ENCODE measurements at regions not wholly inside any gene's neighbourhood (a gene's known extent, or its start where the extent isn't known, plus 50 kb on each side); places are given as distances from the start of the nearest gene placed in this dataset.

DNA sequence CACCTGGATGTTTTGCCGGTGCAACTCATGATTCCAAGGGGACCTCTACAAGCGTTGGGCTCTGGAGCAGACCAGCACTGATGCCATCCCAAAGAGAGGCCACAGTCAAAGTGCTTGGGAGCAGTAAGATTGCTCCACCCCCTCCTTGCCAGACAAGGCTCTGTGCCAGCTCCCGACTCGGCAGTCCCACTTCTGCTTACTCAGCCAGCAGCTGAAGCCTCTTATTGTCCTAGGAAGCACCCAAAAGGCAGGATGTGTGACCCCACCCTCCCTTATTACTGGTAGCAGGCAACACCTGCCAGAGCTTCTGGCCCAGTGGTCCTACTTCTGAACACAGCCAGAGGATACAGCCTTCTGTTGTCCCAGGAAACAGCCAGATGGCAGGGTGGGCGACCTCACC, 614.2 kb downstream of the TENT5A start:
- DNase-seq (ENCODE audit: low read depth) = no peak
- no peak overlapping the region for H3K4me3 ChIP-seq (ENCODE audit: low read depth, low read length)
- TF ChIP-seq, protein P1, sequence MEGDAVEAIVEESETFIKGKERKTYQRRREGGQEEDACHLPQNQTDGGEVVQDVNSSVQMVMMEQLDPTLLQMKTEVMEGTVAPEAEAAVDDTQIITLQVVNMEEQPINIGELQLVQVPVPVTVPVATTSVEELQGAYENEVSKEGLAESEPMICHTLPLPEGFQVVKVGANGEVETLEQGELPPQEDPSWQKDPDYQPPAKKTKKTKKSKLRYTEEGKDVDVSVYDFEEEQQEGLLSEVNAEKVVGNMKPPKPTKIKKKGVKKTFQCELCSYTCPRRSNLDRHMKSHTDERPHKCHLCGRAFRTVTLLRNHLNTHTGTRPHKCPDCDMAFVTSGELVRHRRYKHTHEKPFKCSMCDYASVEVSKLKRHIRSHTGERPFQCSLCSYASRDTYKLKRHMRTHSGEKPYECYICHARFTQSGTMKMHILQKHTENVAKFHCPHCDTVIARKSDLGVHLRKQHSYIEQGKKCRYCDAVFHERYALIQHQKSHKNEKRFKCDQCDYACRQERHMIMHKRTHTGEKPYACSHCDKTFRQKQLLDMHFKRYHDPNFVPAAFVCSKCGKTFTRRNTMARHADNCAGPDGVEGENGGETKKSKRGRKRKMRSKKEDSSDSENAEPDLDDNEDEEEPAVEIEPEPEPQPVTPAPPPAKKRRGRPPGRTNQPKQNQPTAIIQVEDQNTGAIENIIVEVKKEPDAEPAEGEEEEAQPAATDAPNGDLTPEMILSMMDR (IDR thresholded peaks at IDR 0.05; ENCODE audit: insufficient read depth, low read depth, low read length, missing control alignments) = no peak

DNA sequence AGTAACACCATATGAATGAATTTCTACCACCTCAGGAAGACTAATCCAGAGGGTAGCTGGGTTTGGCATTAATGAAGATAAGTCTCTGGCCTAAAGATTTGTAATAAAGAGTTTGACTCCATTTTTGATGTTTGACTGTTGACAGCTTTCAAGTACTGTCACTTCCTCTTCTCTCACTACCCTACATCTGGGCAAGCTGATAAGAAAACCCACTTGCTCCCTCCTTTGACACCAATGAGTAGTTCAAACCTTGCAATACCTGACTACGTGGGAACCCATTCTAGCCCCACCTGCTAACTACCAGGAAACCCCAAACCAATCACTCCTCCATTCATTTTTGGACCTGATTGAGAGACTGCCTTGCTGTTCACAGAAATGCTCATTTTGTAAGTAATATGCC, 621.5 kb downstream of the TENT5A start:
- H3K4me3 ChIP-seq (ENCODE audit: low read depth, low read length) = no peak overlapping the region
- no peak for DNase-seq (ENCODE audit: low read depth)
- TF ChIP-seq, protein P1 (IDR thresholded peaks at IDR 0.05; ENCODE audit: insufficient read depth, low read depth, low read length, missing control alignments) = no peak

DNA sequence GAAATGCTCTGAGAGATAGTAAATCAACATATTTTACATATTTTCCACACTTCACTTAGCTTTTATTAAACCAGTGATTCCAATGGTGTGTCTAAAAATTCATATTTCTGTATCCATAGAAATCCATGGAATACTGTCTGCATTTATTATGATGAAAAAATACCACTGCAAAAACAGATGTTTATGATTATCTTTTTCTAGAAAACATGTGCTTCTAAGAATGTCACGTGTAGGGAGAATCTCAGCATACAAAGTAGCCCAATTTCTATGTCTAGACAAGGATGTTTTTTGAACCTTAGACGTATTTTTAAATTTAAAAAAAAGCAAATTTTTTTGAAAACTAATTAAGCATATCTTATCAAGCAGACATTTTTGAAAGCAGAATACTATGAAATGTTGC, 622.4 kb downstream of the TENT5A start:
- DNase-seq (ENCODE audit: low read depth) = no peak
- TF ChIP-seq, protein P1 (IDR thresholded peaks at IDR 0.05; ENCODE audit: insufficient read depth, low read depth, low read length, missing control alignments) = no peak
- no peak overlapping the region for H3K4me3 ChIP-seq (ENCODE audit: low read depth, low read length)

DNA sequence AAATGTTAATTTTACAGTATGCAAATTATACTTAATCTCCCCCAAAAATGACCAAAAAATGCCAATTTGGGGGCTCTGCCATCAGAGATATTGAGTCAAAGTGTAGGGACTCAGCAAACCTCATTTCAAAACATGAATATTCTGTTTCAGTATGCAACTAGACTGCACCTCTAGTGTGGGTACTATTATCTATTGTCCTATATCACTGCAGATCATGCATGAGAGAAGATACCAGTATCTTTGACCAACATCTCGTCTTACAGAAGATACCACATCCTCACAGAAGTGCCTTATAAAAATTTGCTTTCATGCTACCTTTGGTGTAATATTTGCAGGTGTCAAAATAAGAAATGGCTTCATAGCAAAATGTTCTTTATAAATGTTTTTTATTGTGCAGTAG, 623.8 kb downstream of the TENT5A start:
- TF ChIP-seq, protein P1 (IDR thresholded peaks at IDR 0.05; ENCODE audit: insufficient read depth, low read depth, low read length, missing control alignments) = no peak
- no peak for DNase-seq (ENCODE audit: low read depth)
- H3K4me3 ChIP-seq (ENCODE audit: low read depth, low read length) = no peak overlapping the region

DNA sequence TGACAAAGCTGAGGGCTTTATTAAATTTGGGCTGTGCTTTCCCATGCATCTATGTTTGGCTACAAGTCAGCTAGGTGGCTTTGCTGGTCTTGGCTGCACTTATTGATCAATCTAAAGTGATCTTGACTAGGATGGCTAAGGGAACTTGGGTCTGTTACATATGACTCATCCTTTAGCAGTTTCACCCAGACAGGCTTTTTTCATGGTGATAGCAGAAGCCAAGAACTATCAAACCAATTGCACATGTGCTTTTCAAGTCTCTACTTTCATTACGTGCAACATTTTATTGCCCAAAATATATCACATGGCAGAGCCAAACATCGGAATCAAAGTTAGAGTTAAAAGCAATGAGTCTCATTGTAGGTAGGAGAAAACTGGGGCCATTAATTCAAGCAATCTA, 626.3 kb downstream of the TENT5A start:
- H3K4me3 ChIP-seq (ENCODE audit: low read depth, low read length) = no peak overlapping the region
- TF ChIP-seq, protein P1 (IDR thresholded peaks at IDR 0.05; ENCODE audit: insufficient read depth, low read depth, low read length, missing control alignments) = no peak
- DNase-seq (ENCODE audit: low read depth) = no peak

DNA sequence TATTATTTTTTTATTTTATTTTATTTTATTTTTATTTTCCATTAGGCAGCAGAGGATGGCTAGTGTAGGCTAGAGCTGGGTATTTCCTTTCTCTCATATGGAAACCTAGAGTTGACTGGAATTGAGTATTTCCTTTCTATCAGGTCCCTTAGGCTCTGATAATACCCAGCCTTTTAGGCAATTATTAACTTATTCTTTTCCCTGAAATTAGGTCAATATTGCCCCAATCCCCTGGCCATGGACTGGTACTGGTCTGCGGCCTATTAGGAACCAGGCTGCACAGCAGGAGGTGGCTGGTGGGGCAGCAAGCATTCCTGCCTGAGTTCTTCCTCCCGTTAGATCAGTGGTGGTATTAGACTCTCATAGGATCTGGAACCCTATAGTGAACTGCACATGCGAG, 632.2 kb downstream of the TENT5A start:
- TF ChIP-seq, protein P1 (IDR thresholded peaks at IDR 0.05; ENCODE audit: insufficient read depth, low read depth, low read length, missing control alignments) = no peak
- no peak overlapping the region for H3K4me3 ChIP-seq (ENCODE audit: low read depth, low read length)
- DNase-seq (ENCODE audit: low read depth) = no peak

DNA sequence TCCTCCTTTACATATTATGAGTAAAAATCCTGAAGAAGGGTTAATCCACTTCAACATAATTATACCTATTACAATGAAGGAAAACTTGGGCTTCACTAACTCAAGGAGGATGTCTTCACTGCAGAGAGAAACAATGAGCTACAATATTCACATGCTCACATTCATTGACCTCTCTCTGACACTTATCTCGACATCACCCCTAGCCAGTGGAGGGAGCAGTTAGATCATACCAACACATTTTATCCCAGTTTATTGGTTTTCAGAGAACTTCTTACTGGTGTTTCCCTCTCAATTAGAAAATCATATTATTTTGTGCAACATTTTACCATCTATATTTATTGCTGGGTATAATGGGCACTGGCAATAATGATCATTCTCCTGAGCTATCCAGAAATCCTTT, 646.5 kb downstream of the TENT5A start:
- TF ChIP-seq, protein P1 (IDR thresholded peaks at IDR 0.05; ENCODE audit: insufficient read depth, low read depth, low read length, missing control alignments) = no peak
- no peak for DNase-seq (ENCODE audit: low read depth)
- no peak overlapping the region for H3K4me3 ChIP-seq (ENCODE audit: low read depth, low read length)
